D341Med (cell line): ENCODE measurements at regions not wholly inside any gene's neighbourhood (a gene's known extent, or its start where the extent isn't known, plus 50 kb on each side); places are given as distances from the start of the nearest gene placed in this dataset.

Experiments
- DNase-seq: peaks from one replicate; pipeline ENCODE4 v3.0.0; 2012; ENCODE audit warnings: low spot score

GRCh38 chr14:86897704-86898513, 1095.1 kb downstream of the GALC start:
- no peak for DNase-seq

GRCh38 chr14:86897224-86897623, 1095.8 kb downstream of the GALC start:
- DNase-seq = no peak

- DNase-seq = no peak
Observed at GRCh38 chr14:86896701-86897100, 1096.3 kb downstream of the GALC start.

- DNase-seq = no peak
Observed at GRCh38 chr14:86892152-86892956, 1100.6 kb downstream of the GALC start.

GRCh38 chr14:86885280-86885679, 1107.7 kb downstream of the GALC start:
- no peak for DNase-seq

GRCh38 chr14:86884498-86884897, 1108.5 kb downstream of the GALC start:
- DNase-seq = no peak

GRCh38 chr14:86882818-86883217, 1110.2 kb downstream of the GALC start:
- DNase-seq = no peak

- DNase-seq = no peak
Observed at GRCh38 chr14:86865934-86866333, 1127.0 kb downstream of the GALC start.

GRCh38 chr14:86858591-86858990, 1134.4 kb downstream of the GALC start:
- no peak for DNase-seq

GRCh38 chr14:86858031-86858430, 1135.0 kb downstream of the GALC start:
- DNase-seq = no peak

- no peak for DNase-seq
Observed at GRCh38 chr14:86852530-86852929, 1140.5 kb downstream of the GALC start.

GRCh38 chr14:86847140-86847539, 1145.8 kb downstream of the GALC start:
- no peak for DNase-seq

GRCh38 chr14:86838363-86838762, 1154.6 kb downstream of the GALC start:
- no peak for DNase-seq

GRCh38 chr14:86826661-86827060, 1166.3 kb downstream of the GALC start:
- no peak for DNase-seq

GRCh38 chr14:86824167-86824566, 1168.8 kb downstream of the GALC start:
- no peak for DNase-seq

GRCh38 chr14:86823581-86823980, 1169.4 kb downstream of the GALC start:
- DNase-seq = no peak

GRCh38 chr14:86815341-86815740, 1177.6 kb downstream of the GALC start:
- no peak for DNase-seq

GRCh38 chr14:86802726-86803125, 1190.3 kb downstream of the GALC start:
- DNase-seq = no peak

GRCh38 chr14:86799244-86799647, 1193.7 kb downstream of the GALC start:
- no peak for DNase-seq

- no peak for DNase-seq
Observed at GRCh38 chr14:86798330-86798729, 1194.7 kb downstream of the GALC start.

GRCh38 chr14:86797075-86797351, 1196.0 kb downstream of the GALC start:
- no peak for DNase-seq

- no peak for DNase-seq
Observed at GRCh38 chr14:86796221-86797074, 1196.5 kb downstream of the GALC start.

- DNase-seq = no peak
Observed at GRCh38 chr14:86794689-86795088, 1198.3 kb downstream of the GALC start.
